SK-N-DZ (cell line): ENCODE measurements at regions not wholly inside any gene's neighbourhood (a gene's known extent, or its start where the extent isn't known, plus 50 kb on each side); places are given as distances from the start of the nearest gene placed in this dataset.

ENCODE experiments used
- small RNA-seq, 2 experiments: library from RNA; depleted of rRNA; stranded (forward); fragments of <200 nt; gene quantifications; one replicate each; pipeline ENCODE3, GENCODE V24; 2014

Small RNA genes lying in the stretch of these regions (small RNA-seq; reads per million reads assigned to genes)
- 0 reads per million in 2 experiments for gene AC082651.2
- gene RNU4-73P: 0 reads per million in 2 experiments
